IPS-NIHi11 (cell line): ENCODE measurements at regions not wholly inside any gene's neighbourhood (a gene's known extent, or its start where the extent isn't known, plus 50 kb on each side); places are given as distances from the start of the nearest gene placed in this dataset.

ENCODE experiments used
- DNase-seq: peaks from one replicate; pipeline ENCODE4 v3.0.0; 2012; ENCODE audit warnings: mixed read lengths, low spot score

DNA sequence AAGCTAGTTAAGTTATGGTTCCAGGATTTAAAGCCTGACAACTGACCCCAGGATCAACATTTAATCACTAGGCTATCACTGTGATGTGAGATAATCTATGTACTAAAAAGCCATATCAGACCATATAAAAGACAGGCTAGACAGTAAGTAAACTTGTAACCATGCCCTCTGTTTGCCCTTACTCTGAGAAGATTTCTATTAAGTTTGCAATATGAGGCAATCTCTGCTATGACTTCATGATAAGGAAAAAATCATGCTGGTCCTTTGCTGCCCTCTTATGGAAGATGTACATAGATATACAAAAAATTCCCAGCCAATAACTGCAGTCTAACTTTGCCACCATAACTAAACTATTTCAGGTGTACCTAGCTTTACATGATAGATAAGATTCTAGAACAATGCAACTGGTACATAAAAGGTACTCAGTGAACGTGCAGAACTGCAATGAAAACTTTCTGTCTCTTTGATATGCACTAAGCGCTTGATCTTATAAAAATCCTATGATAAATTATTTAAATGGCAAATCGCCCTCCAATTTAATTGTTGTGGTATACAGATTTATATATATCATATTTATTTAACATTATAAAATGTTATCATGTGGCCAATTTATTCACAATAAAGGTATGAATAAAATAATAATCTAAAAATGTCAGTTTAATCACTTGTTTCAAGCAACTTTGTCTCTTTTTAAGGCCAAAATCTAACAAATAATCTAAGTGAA lies 70.5 kb downstream of the FAM217A start:
- no peak for DNase-seq

DNA sequence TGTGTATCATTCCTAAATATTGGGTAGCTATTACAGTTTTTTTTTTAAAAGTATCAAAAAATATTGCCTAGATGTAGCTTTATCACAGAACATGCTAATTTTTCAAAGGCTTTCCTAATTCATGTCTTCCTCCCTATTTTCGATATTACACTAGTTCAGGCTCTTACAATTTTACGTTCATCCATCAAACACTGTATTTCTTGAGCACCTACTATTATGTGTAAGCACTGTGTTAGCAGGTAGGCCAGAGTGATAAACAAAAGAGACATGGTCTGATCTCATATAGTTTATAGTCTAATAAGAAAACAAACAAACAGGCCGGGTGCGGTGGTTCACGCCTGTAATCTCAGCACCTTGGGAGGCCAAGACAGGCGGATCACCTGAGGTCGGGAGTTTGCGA lies 69.5 kb downstream of the FAM217A start:
- DNase-seq: no peak

DNA sequence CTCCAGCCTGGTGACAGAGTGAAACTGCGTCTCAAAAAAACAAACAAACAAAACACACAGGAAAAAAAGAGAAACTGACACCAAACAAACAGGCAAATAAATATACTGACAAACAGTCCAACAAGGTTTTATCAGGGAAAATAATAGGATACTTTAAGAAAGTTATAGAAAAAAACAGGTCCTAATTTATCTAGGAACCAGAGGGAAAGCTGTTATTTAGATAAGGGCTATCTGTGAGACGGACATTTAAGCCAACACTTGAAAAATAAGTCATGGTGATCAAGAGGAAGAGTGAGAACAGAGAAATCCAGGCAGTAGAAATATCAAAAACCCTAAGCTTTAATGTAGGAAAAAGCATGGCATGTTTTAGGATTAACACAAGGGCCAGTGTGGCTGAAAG lies 68.9 kb downstream of the FAM217A start:
- DNase-seq: no peak

DNA sequence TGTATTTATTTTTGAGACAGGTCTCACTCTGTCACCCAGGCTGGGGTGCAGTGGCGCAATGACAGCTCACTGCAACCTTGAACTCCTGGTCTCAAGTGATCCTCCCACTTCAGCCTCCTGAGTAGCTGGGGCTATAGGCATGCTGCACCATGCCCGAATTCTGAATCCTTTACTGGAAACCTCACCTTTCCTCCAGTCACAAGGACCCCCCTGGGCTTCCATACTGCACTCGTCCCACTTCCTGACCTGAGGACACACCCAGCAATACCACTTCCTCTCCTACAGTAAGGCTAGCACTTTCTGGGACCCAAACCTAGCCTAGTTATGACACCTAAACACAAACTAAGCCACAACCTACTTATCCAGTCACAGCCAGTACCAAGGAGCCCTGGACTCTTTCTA lies 68.2 kb downstream of the FAM217A start:
- DNase-seq: no peak

DNA sequence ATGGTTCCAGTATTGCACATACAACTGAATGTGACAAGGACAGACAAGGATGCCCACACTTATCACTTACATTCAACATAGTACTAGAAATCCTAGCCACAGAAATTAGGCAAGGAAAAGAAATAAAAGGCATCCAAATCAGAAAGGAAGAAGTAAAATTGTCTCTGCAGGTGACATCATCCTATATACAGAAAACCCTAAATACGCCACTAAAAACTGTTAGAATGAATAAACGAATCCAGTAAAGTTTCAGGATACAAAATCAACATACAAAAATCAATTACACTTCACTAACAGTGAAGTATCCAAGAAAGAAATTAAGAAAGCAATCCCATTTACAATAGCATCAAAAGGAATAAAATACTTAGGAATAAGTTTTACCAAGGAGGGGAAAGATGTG lies 66.1 kb downstream of the FAM217A start:
- no peak for DNase-seq

DNA sequence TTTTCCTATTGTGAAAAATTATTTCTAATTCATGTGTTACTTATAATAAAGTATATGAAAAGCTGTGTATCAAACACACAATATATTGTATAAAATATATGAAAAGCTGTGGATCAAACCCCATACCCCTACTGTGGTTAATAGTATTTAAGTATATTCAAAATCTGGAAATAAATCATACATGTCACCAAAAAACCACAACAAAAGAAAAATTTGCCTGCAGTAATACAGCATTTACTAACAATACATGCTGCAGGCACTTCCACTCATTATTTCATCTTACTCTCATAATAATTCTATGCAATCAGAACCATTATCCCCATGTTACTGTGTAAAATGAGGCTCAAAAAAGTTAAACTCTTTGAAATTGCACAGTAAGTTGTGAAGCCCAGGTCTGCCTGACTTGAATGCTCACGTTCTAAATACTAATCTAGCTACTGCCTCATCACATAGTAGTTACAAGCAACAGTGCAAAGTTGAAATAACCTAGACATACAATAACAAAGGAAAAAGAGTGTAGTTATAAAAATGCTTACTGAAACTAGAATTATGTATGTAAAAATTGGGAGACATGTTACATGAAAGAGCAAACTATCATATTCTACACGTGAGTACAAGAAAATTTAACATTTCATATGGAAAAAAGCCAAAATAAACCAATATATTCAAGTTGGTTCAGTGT lies 61.7 kb downstream of the FAM217A start:
- DNase-seq: no peak

DNA sequence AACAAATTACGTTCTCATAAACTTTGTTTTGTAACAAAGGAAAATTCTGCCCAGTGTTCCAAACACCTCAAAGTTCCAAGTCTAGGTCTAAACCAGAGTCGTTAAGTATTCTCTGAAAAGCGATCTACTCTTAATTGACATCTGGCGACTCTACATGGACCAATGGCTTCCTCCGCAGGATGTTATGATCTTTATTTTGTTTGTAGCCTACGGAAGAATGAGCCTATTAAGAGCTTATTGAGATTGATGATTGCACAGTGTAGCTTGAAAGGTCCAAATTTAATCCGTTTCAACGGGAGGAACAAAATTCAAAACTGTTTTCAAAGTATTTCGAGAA lies 61.1 kb downstream of the FAM217A start:
- peak; percentile 18 for DNase-seq

DNA sequence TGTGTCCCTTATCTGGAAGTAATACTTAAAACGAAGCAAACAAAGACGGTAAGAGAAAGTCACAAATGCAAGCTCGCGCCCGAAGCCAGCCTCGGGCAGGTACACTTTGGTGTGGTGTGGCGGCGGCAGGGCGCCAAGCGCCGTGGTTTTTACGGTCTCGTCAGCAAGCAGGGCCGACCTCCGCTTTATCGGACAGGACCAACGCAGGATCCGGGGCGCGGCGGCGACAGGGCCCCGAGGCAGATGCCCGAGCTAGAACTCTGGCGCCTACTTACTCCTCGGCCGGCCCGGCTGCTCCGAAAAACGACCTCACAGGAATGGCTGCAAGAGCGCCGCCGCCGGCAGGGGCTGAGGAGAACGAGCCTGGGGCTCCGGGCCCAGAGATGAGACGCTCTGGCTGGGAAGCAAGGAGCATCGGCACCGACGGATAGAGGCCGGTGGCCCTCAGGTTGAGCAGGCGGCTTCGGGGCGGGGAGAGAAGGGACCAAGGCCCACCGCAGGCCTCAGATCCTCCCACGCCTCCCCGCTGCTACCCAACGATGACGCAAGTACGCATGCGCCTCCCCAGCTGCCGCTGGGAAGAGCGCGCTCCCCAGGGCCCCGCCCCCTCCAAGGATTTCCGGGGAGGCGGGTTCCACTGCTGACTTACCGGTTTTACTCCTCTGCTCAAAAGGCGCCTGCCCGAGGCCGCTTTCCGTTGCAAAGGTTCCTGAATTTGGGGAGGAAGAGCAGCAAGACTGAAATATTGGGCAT lies 60.6 kb downstream of the FAM217A start:
- peak; percentile 93 for DNase-seq
